ENCODE measurements at regions not wholly inside any gene's neighbourhood (a gene's known extent, or its start where the extent isn't known, plus 50 kb on each side); places are given as distances from the start of the nearest gene placed in this dataset.

DNA sequence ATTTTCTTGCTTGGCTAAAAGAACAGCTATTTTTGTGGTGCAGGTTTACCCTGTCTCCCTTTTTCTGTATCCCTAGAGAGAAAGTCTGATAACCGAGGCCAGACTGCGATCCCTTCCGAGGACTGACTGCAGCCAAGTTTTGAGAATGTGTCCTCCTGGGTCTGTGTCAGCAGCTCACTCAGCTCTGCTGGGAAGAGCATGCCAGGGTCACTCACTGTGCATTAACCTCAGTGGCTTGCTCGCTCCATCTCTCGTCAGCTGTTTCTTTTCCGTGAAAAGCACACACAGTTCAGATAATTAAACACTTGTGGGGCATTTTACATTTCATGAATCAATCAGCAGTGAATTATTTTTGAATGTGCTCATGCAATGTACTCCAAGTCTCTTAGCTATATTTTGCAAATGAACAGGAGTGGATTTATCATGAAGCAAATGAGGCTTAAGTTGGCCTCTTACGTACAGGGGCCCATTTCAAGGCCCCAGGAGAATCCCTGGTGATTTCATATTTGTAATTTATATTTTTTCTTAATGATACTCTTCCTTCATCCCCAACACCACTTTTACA, 252.1 kb downstream of the SMARCA2 start:
- no peak overlapping the region for H3K4me2 ChIP-seq
- no peak overlapping the region for H3K4me3 Mint-ChIP-seq
- no peak overlapping the region for H3K4me3 ChIP-seq
- H3F3A ChIP-seq (replicated peaks; ENCODE audit: low read depth), result no peaks in the 10 kb centered on the region
- H3K36me3 ChIP-seq (ENCODE audit: insufficient read depth), result no peaks in the 10 kb centered on the region
- no peaks in the 10 kb centered on the region for H3K27me3 ChIP-seq (ENCODE audit: insufficient read depth)
- no peaks in the 10 kb centered on the region for H3K27me3 Mint-ChIP-seq (ENCODE audit: insufficient read depth, low read depth, poor library complexity)
- no peaks in the 10 kb centered on the region for H3K79me2 ChIP-seq (replicated peaks; ENCODE audit: insufficient read depth)
- ATAC-seq (0 out of 3 replicates have a peak, but pooled peaks have one; percentile 26), DNase-seq (ENCODE audit: low spot score) (no peak)
- peaks cover 9% of the 10 kb centered on the region; the same call in 2 of the 3 replicates for H3K36me3 Mint-ChIP-seq (ENCODE audit: low read depth)
- no peak overlapping the region for H3K27ac ChIP-seq (ENCODE audit: low read depth)
- H3K27ac Mint-ChIP-seq, result no peak overlapping the region
- H3K9me2 ChIP-seq (ENCODE audit: insufficient read depth), result no peaks in the 10 kb centered on the region
- peaks cover 9% of the 10 kb centered on the region for H3K4me1 Mint-ChIP-seq
- H4K20me1 ChIP-seq (replicated peaks; ENCODE audit: insufficient read depth), result no peaks in the 10 kb centered on the region
- peak overlapping the region; percentile 87 for H2AFZ ChIP-seq
- H3K4me1 ChIP-seq (ENCODE audit: insufficient read depth), result peaks cover 4% of the 10 kb centered on the region; the same call in 1 of the 2 replicates
- TF ChIP-seq ZNF114 (CRISPR knock-in tag; IDR thresholded peaks at IDR 0.05) (no peak), JUNB (IDR thresholded peaks at IDR 0.05; ENCODE audit: unreplicated experiment) (no peak), ZNF331 (CRISPR knock-in tag; IDR thresholded peaks at IDR 0.05; ENCODE audit: low read depth) (no peak), EZH2 (IDR thresholded peaks at IDR 0.05; ENCODE audit: low read depth, unreplicated experiment) (no peak), STAT1 (IDR thresholded peaks at IDR 0.05; ENCODE audit: unreplicated experiment) (no peak), NANOG (IDR thresholded peaks at IDR 0.05; ENCODE audit: borderline replicate concordance) (no peak), POLR2AphosphoS5 (IDR thresholded peaks at IDR 0.05; ENCODE audit: low read depth) (no peak), CREB1 (CRISPR knock-in tag; IDR thresholded peaks at IDR 0.05; ENCODE audit: low read depth) (no peak), EZH2phosphoT487 (IDR thresholded peaks at IDR 0.05; ENCODE audit: unreplicated experiment) (no peak)
- TF ChIP-seq, protein P1, sequence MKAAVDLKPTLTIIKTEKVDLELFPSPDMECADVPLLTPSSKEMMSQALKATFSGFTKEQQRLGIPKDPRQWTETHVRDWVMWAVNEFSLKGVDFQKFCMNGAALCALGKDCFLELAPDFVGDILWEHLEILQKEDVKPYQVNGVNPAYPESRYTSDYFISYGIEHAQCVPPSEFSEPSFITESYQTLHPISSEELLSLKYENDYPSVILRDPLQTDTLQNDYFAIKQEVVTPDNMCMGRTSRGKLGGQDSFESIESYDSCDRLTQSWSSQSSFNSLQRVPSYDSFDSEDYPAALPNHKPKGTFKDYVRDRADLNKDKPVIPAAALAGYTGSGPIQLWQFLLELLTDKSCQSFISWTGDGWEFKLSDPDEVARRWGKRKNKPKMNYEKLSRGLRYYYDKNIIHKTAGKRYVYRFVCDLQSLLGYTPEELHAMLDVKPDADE (IDR thresholded peaks at IDR 0.05), result no peak
- TF ChIP-seq, protein P2, sequence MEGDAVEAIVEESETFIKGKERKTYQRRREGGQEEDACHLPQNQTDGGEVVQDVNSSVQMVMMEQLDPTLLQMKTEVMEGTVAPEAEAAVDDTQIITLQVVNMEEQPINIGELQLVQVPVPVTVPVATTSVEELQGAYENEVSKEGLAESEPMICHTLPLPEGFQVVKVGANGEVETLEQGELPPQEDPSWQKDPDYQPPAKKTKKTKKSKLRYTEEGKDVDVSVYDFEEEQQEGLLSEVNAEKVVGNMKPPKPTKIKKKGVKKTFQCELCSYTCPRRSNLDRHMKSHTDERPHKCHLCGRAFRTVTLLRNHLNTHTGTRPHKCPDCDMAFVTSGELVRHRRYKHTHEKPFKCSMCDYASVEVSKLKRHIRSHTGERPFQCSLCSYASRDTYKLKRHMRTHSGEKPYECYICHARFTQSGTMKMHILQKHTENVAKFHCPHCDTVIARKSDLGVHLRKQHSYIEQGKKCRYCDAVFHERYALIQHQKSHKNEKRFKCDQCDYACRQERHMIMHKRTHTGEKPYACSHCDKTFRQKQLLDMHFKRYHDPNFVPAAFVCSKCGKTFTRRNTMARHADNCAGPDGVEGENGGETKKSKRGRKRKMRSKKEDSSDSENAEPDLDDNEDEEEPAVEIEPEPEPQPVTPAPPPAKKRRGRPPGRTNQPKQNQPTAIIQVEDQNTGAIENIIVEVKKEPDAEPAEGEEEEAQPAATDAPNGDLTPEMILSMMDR (conservative IDR thresholded peaks at IDR 0.05; ENCODE audit: low read depth in 2 of 2), result no peak
- TF ChIP-seq, protein P3, sequence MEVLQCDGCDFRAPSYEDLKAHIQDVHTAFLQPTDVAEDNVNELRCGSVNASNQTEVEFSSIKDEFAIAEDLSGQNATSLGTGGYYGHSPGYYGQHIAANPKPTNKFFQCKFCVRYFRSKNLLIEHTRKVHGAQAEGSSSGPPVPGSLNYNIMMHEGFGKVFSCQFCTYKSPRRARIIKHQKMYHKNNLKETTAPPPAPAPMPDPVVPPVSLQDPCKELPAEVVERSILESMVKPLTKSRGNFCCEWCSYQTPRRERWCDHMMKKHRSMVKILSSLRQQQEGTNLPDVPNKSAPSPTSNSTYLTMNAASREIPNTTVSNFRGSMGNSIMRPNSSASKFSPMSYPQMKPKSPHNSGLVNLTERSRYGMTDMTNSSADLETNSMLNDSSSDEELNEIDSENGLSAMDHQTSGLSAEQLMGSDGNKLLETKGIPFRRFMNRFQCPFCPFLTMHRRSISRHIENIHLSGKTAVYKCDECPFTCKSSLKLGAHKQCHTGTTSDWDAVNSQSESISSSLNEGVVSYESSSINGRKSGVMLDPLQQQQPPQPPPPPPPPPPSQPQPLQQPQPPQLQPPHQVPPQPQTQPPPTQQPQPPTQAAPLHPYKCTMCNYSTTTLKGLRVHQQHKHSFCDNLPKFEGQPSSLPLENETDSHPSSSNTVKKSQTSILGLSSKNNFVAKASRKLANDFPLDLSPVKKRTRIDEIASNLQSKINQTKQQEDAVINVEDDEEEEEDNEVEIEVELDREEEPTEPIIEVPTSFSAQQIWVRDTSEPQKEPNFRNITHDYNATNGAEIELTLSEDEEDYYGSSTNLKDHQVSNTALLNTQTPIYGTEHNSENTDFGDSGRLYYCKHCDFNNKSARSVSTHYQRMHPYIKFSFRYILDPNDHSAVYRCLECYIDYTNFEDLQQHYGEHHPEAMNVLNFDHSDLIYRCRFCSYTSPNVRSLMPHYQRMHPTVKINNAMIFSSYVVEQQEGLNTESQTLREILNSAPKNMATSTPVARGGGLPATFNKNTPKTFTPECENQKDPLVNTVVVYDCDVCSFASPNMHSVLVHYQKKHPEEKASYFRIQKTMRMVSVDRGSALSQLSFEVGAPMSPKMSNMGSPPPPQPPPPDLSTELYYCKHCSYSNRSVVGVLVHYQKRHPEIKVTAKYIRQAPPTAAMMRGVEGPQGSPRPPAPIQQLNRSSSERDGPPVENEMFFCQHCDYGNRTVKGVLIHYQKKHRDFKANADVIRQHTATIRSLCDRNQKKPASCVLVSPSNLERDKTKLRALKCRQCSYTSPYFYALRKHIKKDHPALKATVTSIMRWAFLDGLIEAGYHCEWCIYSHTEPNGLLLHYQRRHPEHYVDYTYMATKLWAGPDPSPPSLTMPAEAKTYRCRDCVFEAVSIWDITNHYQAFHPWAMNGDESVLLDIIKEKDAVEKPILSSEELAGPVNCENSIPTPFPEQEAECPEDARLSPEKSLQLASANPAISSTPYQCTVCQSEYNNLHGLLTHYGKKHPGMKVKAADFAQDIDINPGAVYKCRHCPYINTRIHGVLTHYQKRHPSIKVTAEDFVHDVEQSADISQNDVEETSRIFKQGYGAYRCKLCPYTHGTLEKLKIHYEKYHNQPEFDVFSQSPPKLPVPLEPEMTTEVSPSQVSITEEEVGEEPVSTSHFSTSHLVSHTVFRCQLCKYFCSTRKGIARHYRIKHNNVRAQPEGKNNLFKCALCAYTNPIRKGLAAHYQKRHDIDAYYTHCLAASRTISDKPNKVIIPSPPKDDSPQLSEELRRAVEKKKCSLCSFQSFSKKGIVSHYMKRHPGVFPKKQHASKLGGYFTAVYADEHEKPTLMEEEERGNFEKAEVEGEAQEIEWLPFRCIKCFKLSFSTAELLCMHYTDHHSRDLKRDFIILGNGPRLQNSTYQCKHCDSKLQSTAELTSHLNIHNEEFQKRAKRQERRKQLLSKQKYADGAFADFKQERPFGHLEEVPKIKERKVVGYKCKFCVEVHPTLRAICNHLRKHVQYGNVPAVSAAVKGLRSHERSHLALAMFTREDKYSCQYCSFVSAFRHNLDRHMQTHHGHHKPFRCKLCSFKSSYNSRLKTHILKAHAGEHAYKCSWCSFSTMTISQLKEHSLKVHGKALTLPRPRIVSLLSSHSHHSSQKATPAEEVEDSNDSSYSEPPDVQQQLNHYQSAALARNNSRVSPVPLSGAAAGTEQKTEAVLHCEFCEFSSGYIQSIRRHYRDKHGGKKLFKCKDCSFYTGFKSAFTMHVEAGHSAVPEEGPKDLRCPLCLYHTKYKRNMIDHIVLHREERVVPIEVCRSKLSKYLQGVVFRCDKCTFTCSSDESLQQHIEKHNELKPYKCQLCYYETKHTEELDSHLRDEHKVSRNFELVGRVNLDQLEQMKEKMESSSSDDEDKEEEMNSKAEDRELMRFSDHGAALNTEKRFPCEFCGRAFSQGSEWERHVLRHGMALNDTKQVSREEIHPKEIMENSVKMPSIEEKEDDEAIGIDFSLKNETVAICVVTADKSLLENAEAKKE (CRISPR knock-in tag; IDR thresholded peaks at IDR 0.05), result no peak
- TF ChIP-seq, protein P4, sequence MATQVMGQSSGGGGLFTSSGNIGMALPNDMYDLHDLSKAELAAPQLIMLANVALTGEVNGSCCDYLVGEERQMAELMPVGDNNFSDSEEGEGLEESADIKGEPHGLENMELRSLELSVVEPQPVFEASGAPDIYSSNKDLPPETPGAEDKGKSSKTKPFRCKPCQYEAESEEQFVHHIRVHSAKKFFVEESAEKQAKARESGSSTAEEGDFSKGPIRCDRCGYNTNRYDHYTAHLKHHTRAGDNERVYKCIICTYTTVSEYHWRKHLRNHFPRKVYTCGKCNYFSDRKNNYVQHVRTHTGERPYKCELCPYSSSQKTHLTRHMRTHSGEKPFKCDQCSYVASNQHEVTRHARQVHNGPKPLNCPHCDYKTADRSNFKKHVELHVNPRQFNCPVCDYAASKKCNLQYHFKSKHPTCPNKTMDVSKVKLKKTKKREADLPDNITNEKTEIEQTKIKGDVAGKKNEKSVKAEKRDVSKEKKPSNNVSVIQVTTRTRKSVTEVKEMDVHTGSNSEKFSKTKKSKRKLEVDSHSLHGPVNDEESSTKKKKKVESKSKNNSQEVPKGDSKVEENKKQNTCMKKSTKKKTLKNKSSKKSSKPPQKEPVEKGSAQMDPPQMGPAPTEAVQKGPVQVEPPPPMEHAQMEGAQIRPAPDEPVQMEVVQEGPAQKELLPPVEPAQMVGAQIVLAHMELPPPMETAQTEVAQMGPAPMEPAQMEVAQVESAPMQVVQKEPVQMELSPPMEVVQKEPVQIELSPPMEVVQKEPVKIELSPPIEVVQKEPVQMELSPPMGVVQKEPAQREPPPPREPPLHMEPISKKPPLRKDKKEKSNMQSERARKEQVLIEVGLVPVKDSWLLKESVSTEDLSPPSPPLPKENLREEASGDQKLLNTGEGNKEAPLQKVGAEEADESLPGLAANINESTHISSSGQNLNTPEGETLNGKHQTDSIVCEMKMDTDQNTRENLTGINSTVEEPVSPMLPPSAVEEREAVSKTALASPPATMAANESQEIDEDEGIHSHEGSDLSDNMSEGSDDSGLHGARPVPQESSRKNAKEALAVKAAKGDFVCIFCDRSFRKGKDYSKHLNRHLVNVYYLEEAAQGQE (IDR thresholded peaks at IDR 0.05; ENCODE audit: unreplicated experiment), result no peak
- H3K9me3 Mint-ChIP-seq, result peaks cover 12% of the 10 kb centered on the region; the same call in 2 of the 3 replicates
